Suppressor macrophage treated with lipopolysaccharide for 4 hours (primary cell): ENCODE measurements at regions not wholly inside any gene's neighbourhood (a gene's known extent, or its start where the extent isn't known, plus 50 kb on each side); places are given as distances from the start of the nearest gene placed in this dataset.

ENCODE experiments used
- DNase-seq: peaks from one replicate; pipeline ENCODE4 v3.0.0-alpha.2; 2020

- DNase-seq: no peak
Measured at GRCh38 chr15:81507831-81508230, 133.8 kb upstream of the TMC3 start.

GRCh38 chr15:81506936-81507335 lies 132.9 kb upstream of the TMC3 start:
- no peak for DNase-seq

- DNase-seq: no peak
Measured at GRCh38 chr15:81506071-81506470, 132.1 kb upstream of the TMC3 start.

- no peak for DNase-seq
Measured at GRCh38 chr15:81504170-81504905, 130.3 kb upstream of the TMC3 start.

GRCh38 chr15:81502439-81502838 lies 128.4 kb upstream of the TMC3 start:
- no peak for DNase-seq

- DNase-seq: no peak
Measured at GRCh38 chr15:81500081-81500480, 126.1 kb upstream of the TMC3 start.

- no peak for DNase-seq
Measured at GRCh38 chr15:81498294-81498693, 124.3 kb upstream of the TMC3 start.

GRCh38 chr15:81497238-81497637 lies 123.2 kb upstream of the TMC3 start:
- DNase-seq: no peak

GRCh38 chr15:81495780-81496467 lies 121.9 kb upstream of the TMC3 start:
- DNase-seq: no peak

GRCh38 chr15:81492969-81493645 lies 119.1 kb upstream of the TMC3 start:
- DNase-seq: no peak

- no peak for DNase-seq
Measured at GRCh38 chr15:81492331-81492968, 118.4 kb upstream of the TMC3 start.

- DNase-seq: no peak
Measured at GRCh38 chr15:81491414-81492096, 117.5 kb upstream of the TMC3 start.

GRCh38 chr15:81485806-81486205 lies 111.8 kb upstream of the TMC3 start:
- no peak for DNase-seq

- no peak for DNase-seq
Measured at GRCh38 chr15:81484086-81484955, 110.3 kb upstream of the TMC3 start.

GRCh38 chr15:81483496-81483895 lies 109.5 kb upstream of the TMC3 start:
- no peak for DNase-seq

GRCh38 chr15:81481346-81481745 lies 107.3 kb upstream of the TMC3 start:
- no peak for DNase-seq

GRCh38 chr15:81480645-81481053 lies 106.6 kb upstream of the TMC3 start:
- DNase-seq: peak; percentile 78

GRCh38 chr15:81478354-81478753 lies 104.3 kb upstream of the TMC3 start:
- no peak for DNase-seq

GRCh38 chr15:81475926-81476325 lies 101.9 kb upstream of the TMC3 start:
- no peak for DNase-seq

- DNase-seq: no peak
Measured at GRCh38 chr15:81475471-81475870, 101.5 kb upstream of the TMC3 start.

- DNase-seq: no peak
Measured at GRCh38 chr15:81473946-81474345, 99.9 kb upstream of the TMC3 start.

GRCh38 chr15:81473177-81473576 lies 99.2 kb upstream of the TMC3 start:
- no peak for DNase-seq
